Liver (tissue), 8 donors: ENCODE measurements at regions not wholly inside any gene's neighbourhood (a gene's known extent, or its start where the extent isn't known, plus 50 kb on each side); places are given as distances from the start of the nearest gene placed in this dataset.

Experiments used
- DNase-seq: peaks from one replicate; pipeline ENCODE4 v3.0.0-alpha.2; 2017; ENCODE audit warnings: low spot score
- H3K27ac ChIP-seq, 2 donors: one replicate each; pipeline ENCODE4 v1.7.0; 2013; ENCODE audit warnings: inconsistent platforms in 2 of 2, low read length in 2 of 2, control low read depth in 1 of 2, low read depth in 1 of 2, mild to moderate bottlenecking in 1 of 2
- H3K27me3 ChIP-seq, 4 donors: one replicate each; pipeline versions ENCODE4 v1.6.1 to v1.7.0; 2013; ENCODE audit warnings: low read length in 3 of 4, inconsistent platforms in 1 of 4, mild to moderate bottlenecking in 1 of 4, moderate library complexity in 1 of 4; ENCODE audit not compliant: control insufficient read depth in 4 of 4, insufficient read depth in 4 of 4
- H3K36me3 ChIP-seq, 4 donors: one replicate each; pipeline versions ENCODE4 v1.6.1 to v1.7.0; 2013; ENCODE audit warnings: low read length in 3 of 4, mild to moderate bottlenecking in 3 of 4, low read depth in 1 of 4, moderate library complexity in 1 of 4; ENCODE audit not compliant: control insufficient read depth in 4 of 4, insufficient read depth in 3 of 4
- H3K4me1 ChIP-seq, 4 donors: one replicate each; pipeline versions ENCODE4 v1.6.1 to v1.7.0; 2013; ENCODE audit warnings: low read length in 3 of 4, mild to moderate bottlenecking in 3 of 4, moderate library complexity in 1 of 4; ENCODE audit not compliant: control insufficient read depth in 4 of 4, insufficient read depth in 4 of 4
- H3K4me3 ChIP-seq, 3 donors: one replicate each; pipeline versions ENCODE4 v1.6.1 to v1.7.0; 2013; ENCODE audit warnings: low read length in 3 of 3, control low read depth in 1 of 3, low read depth in 1 of 3, mild to moderate bottlenecking in 1 of 3
- H3K9ac ChIP-seq, 2 donors: one replicate each; pipeline ENCODE4 v1.7.0; 2013; ENCODE audit warnings: low read length in 2 of 2, mild to moderate bottlenecking in 2 of 2, moderate library complexity in 2 of 2, control low read depth in 1 of 2, low read depth in 1 of 2
- H3K9me3 ChIP-seq, 4 donors: one replicate each; pipeline versions ENCODE4 v1.6.1 to v1.7.0; 2013; ENCODE audit warnings: low read length in 3 of 4; ENCODE audit not compliant: control insufficient read depth in 4 of 4
- ATF3 ChIP-seq: IDR thresholded peaks from 2 replicates; pipeline ENCODE4 v1.6.1; 2016; ENCODE audit warnings: antibody characterized with exemption
- CTCF ChIP-seq: fragments of 150-350 bp; IDR thresholded peaks from 2 replicates; pipeline ENCODE4 v1.5.1; 2017; ENCODE audit warnings: improper control_type of control experiment, low read depth, low read length; ENCODE audit not compliant: missing input control
- EGR1 ChIP-seq, 2 donors: IDR thresholded peaks; 2 replicates each; pipeline ENCODE4 v1.6.1; 2016 to 2018; ENCODE audit warnings: antibody characterized with exemption in 2 of 2, low read depth in 2 of 2
- FOXA1 ChIP-seq: IDR thresholded peaks from 2 replicates; pipeline ENCODE4 v1.6.1; 2016; ENCODE audit warnings: antibody characterized with exemption
- GABPA ChIP-seq, 2 donors: IDR thresholded peaks in 1 of 2; conservative IDR thresholded peaks in 1 of 2; 2 replicates each; pipeline ENCODE4 v1.6.1; 2016; ENCODE audit warnings: antibody characterized with exemption in 2 of 2, mild to moderate bottlenecking in 1 of 2, moderate library complexity in 1 of 2
- HNF4A ChIP-seq, 2 donors: conservative IDR thresholded peaks; 2 replicates each; pipeline ENCODE4 v1.6.1; 2016; ENCODE audit warnings: antibody characterized with exemption in 2 of 2, mild to moderate bottlenecking in 2 of 2
- HNF4G ChIP-seq: IDR thresholded peaks from 2 replicates; pipeline ENCODE4 v1.6.1; 2016; ENCODE audit warnings: antibody characterized with exemption
- MAX ChIP-seq: IDR thresholded peaks from 2 replicates; pipeline ENCODE4 v1.6.1; 2016; ENCODE audit warnings: antibody characterized with exemption
- NR2F2 ChIP-seq: IDR thresholded peaks from 2 replicates; pipeline ENCODE4 v1.6.1; 2016; ENCODE audit warnings: antibody characterized with exemption
- RAD21 ChIP-seq, 2 donors: IDR thresholded peaks; 2 replicates each; pipeline ENCODE4 v1.6.1; 2016; ENCODE audit warnings: antibody characterized with exemption in 2 of 2, mild to moderate bottlenecking in 2 of 2
- REST ChIP-seq: IDR thresholded peaks from 2 replicates; pipeline ENCODE4 v1.6.1; 2016; ENCODE audit warnings: antibody characterized with exemption, mild to moderate bottlenecking
- ZBTB33 ChIP-seq: IDR thresholded peaks from 2 replicates; pipeline ENCODE4 v1.6.1; 2016; ENCODE audit warnings: antibody characterized with exemption
- whole genome bisulfite sequencing: extraction: QIAGEN DNeasy Blood & Tissue Kit; methylation state at CpG from one replicate; pipeline ENCODE4 v1.1.7; 2013; 5-methylcytosine and 5-hydroxymethylcytosine counted together
- donor health status: healthy.
- donor health status: healthy.
- donor health status: healthy.
- donor health status: healthy.
- donor health status: healthy.

- TF ChIP-seq REST (no peak), RAD21 (IDR thresholded peaks at IDR 0.05) (no peak)
These were observed 418.5 kb upstream of the MEF2C start (continued) for GRCh38 chr5:89301321-89302025.

GRCh38 chr5:89300426-89300970 lies 417.5 kb upstream of the MEF2C start:
- TF ChIP-seq GABPA (IDR thresholded peaks at IDR 0.05 in 1 of 2, conservative IDR thresholded peaks at IDR 0.05 in 1 of 2) (no peak), EGR1 (IDR thresholded peaks at IDR 0.05; ENCODE audit: low read depth in 2 of 2) (no peak), ATF3 (no peak), ZBTB33 (no peak), RAD21 (IDR thresholded peaks at IDR 0.05) (no peak), HNF4G (no peak), HNF4A (conservative IDR thresholded peaks at IDR 0.05) (no peak), REST (no peak), CTCF (no peak), NR2F2 (no peak), FOXA1 (no peak), MAX (no peak)
- H3K9me3 ChIP-seq = no peaks in the 10 kb centered on the region
- no peaks in the 10 kb centered on the region for H3K27me3 ChIP-seq
- H3K4me1 ChIP-seq = no peaks in the 10 kb centered on the region
- H3K36me3 ChIP-seq = no peaks in the 10 kb centered on the region
- no peak for DNase-seq
- WGBS = 80% methylated on average over 2 of the region's 2 CpGs
- no peak overlapping the region for H3K9ac ChIP-seq
- H3K27ac ChIP-seq = peak overlapping the region in 1 of 2 donors; percentile 3
- no peak overlapping the region for H3K4me3 ChIP-seq
